MM.1S (cell line): ENCODE measurements at regions not wholly inside any gene's neighbourhood (a gene's known extent, or its start where the extent isn't known, plus 50 kb on each side); places are given as distances from the start of the nearest gene placed in this dataset.

Experiments used
- DNase-seq: peaks from one replicate; pipeline ENCODE4 v3.0.0-alpha.2; 2015
- H2AFZ ChIP-seq: fragments of 300-600 bp; sonication (generic); 2 replicates; pipeline ENCODE4 v1.6.0; 2016; ENCODE audit warnings: antibody characterized with exemption, low read length
- H3F3A ChIP-seq: fragments of 300-600 bp; sonication (generic); 2 replicates; pipeline ENCODE4 v1.6.1; 2016; ENCODE audit warnings: mild to moderate bottlenecking, antibody characterized with exemption, low read length, moderate library complexity, mixed read lengths; ENCODE audit not compliant: insufficient read depth
- H3K27ac ChIP-seq: fragments of 300-600 bp; sonication (generic); 2 replicates; pipeline ENCODE4 v1.5.1; 2016; ENCODE audit warnings: mild to moderate bottlenecking, low read length
- H3K27me3 ChIP-seq: fragments of 300-600 bp; sonication (generic); replicated peaks from 2 replicates; pipeline ENCODE4 v1.6.0; 2016; ENCODE audit warnings: low read length; ENCODE audit not compliant: insufficient read depth
- H3K36me3 ChIP-seq: fragments of 300-600 bp; sonication (generic); replicated peaks from 2 replicates; pipeline ENCODE4 v1.6.1; 2016; ENCODE audit warnings: mild to moderate bottlenecking, low read length, mixed read lengths; ENCODE audit not compliant: insufficient read depth
- H3K4me1 ChIP-seq: fragments of 300-600 bp; sonication (generic); 2 replicates; pipeline ENCODE4 v1.6.1; 2016; ENCODE audit warnings: low read length, mixed read lengths
- H3K4me2 ChIP-seq: fragments of 300-600 bp; sonication (generic); 2 replicates; pipeline ENCODE4 v1.6.0; 2016; ENCODE audit warnings: low read depth, low read length
- H3K4me3 ChIP-seq: fragments of 300-600 bp; sonication (generic); 2 replicates; pipeline ENCODE4 v1.5.1; 2016; ENCODE audit warnings: low read length, mixed read lengths
- H3K79me2 ChIP-seq: fragments of 300-600 bp; sonication (generic); 2 replicates; pipeline ENCODE4 v1.6.1; 2016; ENCODE audit warnings: mixed run types, low read length, mixed read lengths
- H3K9ac ChIP-seq: fragments of 300-600 bp; sonication (generic); 2 replicates; pipeline ENCODE4 v1.6.1; 2016; ENCODE audit warnings: low read length, mixed read lengths
- H3K9me2 ChIP-seq: fragments of 300-600 bp; sonication (generic); replicated peaks from 2 replicates; pipeline ENCODE4 v1.6.1; 2016; ENCODE audit warnings: mild to moderate bottlenecking, low read length, mixed read lengths; ENCODE audit not compliant: insufficient read depth
- H3K9me3 ChIP-seq: fragments of 300-600 bp; sonication (generic); replicated peaks from 2 replicates; pipeline ENCODE4 v1.6.1; 2016; ENCODE audit warnings: mild to moderate bottlenecking, low read length, mixed read lengths; ENCODE audit not compliant: insufficient read depth
- H4K20me1 ChIP-seq: fragments of 300-600 bp; sonication (generic); 2 replicates; pipeline ENCODE4 v1.6.1; 2016; ENCODE audit warnings: mild to moderate bottlenecking, low read length, moderate library complexity, mixed read lengths; ENCODE audit not compliant: insufficient read depth
- CTCF ChIP-seq: fragments of 300-600 bp; sonication (generic); IDR thresholded peaks from 2 replicates; pipeline ENCODE4 v1.5.1; 2016; ENCODE audit warnings: antibody characterized with exemption, low read length, mixed read lengths
- EZH2 ChIP-seq: fragments of 300-600 bp; sonication (generic); optimal IDR thresholded peaks from 2 replicates; pipeline ENCODE3; 2017; ENCODE audit warnings: low read depth, mild to moderate bottlenecking, antibody characterized with exemption, low read length, mixed read lengths
- EZH2phosphoT487 ChIP-seq: fragments of 300-600 bp; sonication (generic); IDR thresholded peaks from 2 replicates; pipeline ENCODE4 v1.6.1; 2018; ENCODE audit warnings: antibody characterized with exemption, low read length

GRCh38 chr1:192108161-192108560, 50.1 kb upstream of the RGS18 start:
- Histone ChIP-seq H3K79me2 (no peaks in the 10 kb centered on the region), H3K4me2 (no peak overlapping the region), H2AFZ (no peak overlapping the region), H3K9me2 (no peaks in the 10 kb centered on the region), H3K36me3 (no peaks in the 10 kb centered on the region), H3K27me3 (no peaks in the 10 kb centered on the region), H3K9ac (no peak overlapping the region), H4K20me1 (no peaks in the 10 kb centered on the region), H3K27ac (no peak overlapping the region), H3F3A (no peaks in the 10 kb centered on the region), H3K4me3 (no peak overlapping the region), H3K9me3 (no peaks in the 10 kb centered on the region), H3K4me1 (no peaks in the 10 kb centered on the region)
- TF ChIP-seq EZH2 = no peak
- no peak for TF ChIP-seq EZH2phosphoT487
- no peak for TF ChIP-seq CTCF
- DNase-seq = no peak
